ENCODE measurements at regions not wholly inside any gene's neighbourhood (a gene's known extent, or its start where the extent isn't known, plus 50 kb on each side); places are given as distances from the start of the nearest gene placed in this dataset.
"Not testable (repeated sequence)": the region's sequence is repeated elsewhere in the genome, so short reads cannot be mapped to it uniquely, and the experiment has no call there.

DNA sequence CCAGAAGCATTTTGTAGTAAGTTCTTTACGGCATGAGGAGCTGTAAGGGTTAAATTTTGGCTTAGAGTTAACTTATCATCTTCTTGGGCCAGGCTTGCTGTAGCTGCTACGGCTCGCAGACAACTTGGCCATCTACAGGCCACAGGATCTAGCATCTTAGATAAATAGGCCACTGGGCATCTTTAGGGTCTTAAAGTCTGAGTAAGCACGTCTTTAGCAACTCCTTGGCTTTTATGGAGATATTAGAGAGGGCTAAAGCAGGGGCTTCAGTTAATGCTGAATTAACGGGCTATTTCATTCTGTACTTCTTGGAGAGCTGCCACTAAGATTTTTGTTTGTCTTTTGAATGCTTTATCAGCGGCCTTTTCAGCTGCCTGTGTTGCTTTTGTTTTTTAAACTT, 129.0 kb downstream of the ART5 start:
- H3K18ac ChIP-seq (ENCODE audit: insufficient read length, low read depth, low read length); H2AFZ ChIP-seq (ENCODE audit: low read length); H3K27me3 ChIP-seq (ENCODE audit: insufficient read depth, low read length); H3K27me3 Mint-ChIP-seq (ENCODE audit: low read depth); H3K9me3 Mint-ChIP-seq; H3K9me3 ChIP-seq (ENCODE audit: control insufficient read depth, low read depth, low read length); H3K4me2 ChIP-seq (ENCODE audit: insufficient read depth, insufficient read length, low read length); H3T11ph ChIP-seq (ENCODE audit: low read length); H3K4me3 Mint-ChIP-seq; H3K23ac ChIP-seq (ENCODE audit: insufficient read length, low read depth, low read length); H4K5ac ChIP-seq (ENCODE audit: insufficient read length, low read depth, low read length); H3K4me1 ChIP-seq (ENCODE audit: insufficient read depth, low read length); H3K56ac ChIP-seq (ENCODE audit: insufficient read length, low read depth, low read length); H3K14ac ChIP-seq (ENCODE audit: insufficient read depth, low read length); H2AK5ac ChIP-seq (ENCODE audit: insufficient read length, low read length); H3K23me2 ChIP-seq (ENCODE audit: insufficient read length, low read depth, low read length, poor library complexity, severe bottlenecking); DNase-seq; H3K79me1 ChIP-seq (ENCODE audit: insufficient read depth, low read depth, low read length, poor library complexity, severe bottlenecking); H2BK15ac ChIP-seq (ENCODE audit: low read depth, low read length); H4K20me1 ChIP-seq (ENCODE audit: control insufficient read depth, insufficient read depth, insufficient read length); H3K27ac ChIP-seq (ENCODE audit: insufficient read length, low read depth, low read length); H3K79me2 ChIP-seq (ENCODE audit: insufficient read depth, low read length); H3K36me3 Mint-ChIP-seq (ENCODE audit: insufficient read depth in 1 of 3, low read depth in 3 of 3); H2BK12ac ChIP-seq (ENCODE audit: insufficient read length, low read depth, low read length); H2BK20ac ChIP-seq (ENCODE audit: low read depth, low read length, poor library complexity, severe bottlenecking); H4K91ac ChIP-seq (ENCODE audit: insufficient read length, low read depth, low read length); H2BK5ac ChIP-seq (ENCODE audit: insufficient read length, low read length); H3K9ac ChIP-seq (ENCODE audit: extremely low read depth, insufficient read length, low read length); H3K4ac ChIP-seq (ENCODE audit: low read depth, low read length); H4K8ac ChIP-seq (replicated peaks; ENCODE audit: insufficient read length, low read depth, low read length): not testable (repeated sequence)
- H3K27ac Mint-ChIP-seq: 0 out of 7 replicates have a peak overlapping the region, but pooled peaks of 1 of the 3 experiments have one; percentile 41
- H3K4me1 Mint-ChIP-seq: peaks cover 39 to 47% of the 10 kb centered on the region in 2 experiments
- no CpG with 5 or more reads among the region's 6 CpGs for WGBS (ENCODE audit: extremely low coverage, insufficient read length, low lambda C conversion rate)
- peak overlapping the region; percentile 61 for H2BK120ac ChIP-seq (ENCODE audit: low read depth, low read length, poor library complexity, severe bottlenecking)

DNA sequence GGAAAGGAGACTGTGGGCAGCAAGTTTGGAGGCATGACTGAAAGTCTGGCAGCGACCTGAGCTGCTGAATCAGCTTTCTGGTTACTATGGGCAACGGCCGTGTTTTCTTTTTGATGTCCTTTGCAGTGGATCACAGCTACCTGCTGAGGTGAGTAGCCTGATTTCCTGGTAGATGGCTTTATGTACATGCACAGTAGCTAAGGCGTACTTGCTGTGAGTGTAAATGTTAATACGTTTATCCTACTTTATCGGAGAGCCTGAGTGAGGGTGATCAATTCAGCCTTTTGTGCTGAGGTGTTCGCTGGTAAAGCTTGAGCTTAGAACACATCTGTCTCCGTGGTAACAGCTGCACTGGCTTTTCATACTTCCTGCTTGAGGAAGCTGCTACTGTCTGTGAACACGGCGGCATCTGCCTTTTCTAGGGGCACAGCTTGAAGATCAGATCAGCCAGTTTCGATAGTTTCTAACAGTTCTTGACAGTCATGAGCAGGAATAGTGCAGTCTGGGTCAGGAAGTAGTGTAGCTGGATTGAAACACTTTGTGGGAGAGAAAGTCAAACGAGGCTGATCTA, 129.6 kb downstream of the ART5 start:
- not testable (repeated sequence) for H3K36me3 Mint-ChIP-seq (ENCODE audit: insufficient read depth in 1 of 3, low read depth in 3 of 3); H3K14ac ChIP-seq (ENCODE audit: insufficient read depth, low read length); H2BK12ac ChIP-seq (ENCODE audit: insufficient read length, low read depth, low read length); H2BK15ac ChIP-seq (ENCODE audit: low read depth, low read length); H3K56ac ChIP-seq (ENCODE audit: insufficient read length, low read depth, low read length); H3K9me3 ChIP-seq (ENCODE audit: control insufficient read depth, low read depth, low read length); H3K27me3 Mint-ChIP-seq (ENCODE audit: low read depth); H2BK5ac ChIP-seq (ENCODE audit: insufficient read length, low read length); H3K23ac ChIP-seq (ENCODE audit: insufficient read length, low read depth, low read length); H2BK20ac ChIP-seq (ENCODE audit: low read depth, low read length, poor library complexity, severe bottlenecking); H3K27me3 ChIP-seq (ENCODE audit: insufficient read depth, low read length); H3K9me3 Mint-ChIP-seq; H3K9ac ChIP-seq (ENCODE audit: extremely low read depth, insufficient read length, low read length); H2AK5ac ChIP-seq (ENCODE audit: insufficient read length, low read length); H3K79me1 ChIP-seq (ENCODE audit: insufficient read depth, low read depth, low read length, poor library complexity, severe bottlenecking); H4K91ac ChIP-seq (ENCODE audit: insufficient read length, low read depth, low read length); H3T11ph ChIP-seq (ENCODE audit: low read length); H4K5ac ChIP-seq (ENCODE audit: insufficient read length, low read depth, low read length); H4K20me1 ChIP-seq (ENCODE audit: control insufficient read depth, insufficient read depth, insufficient read length); H3K27ac ChIP-seq (ENCODE audit: insufficient read length, low read depth, low read length); H3K4ac ChIP-seq (ENCODE audit: low read depth, low read length); H3K4me1 ChIP-seq (ENCODE audit: insufficient read depth, low read length); H2AFZ ChIP-seq (ENCODE audit: low read length); H2BK120ac ChIP-seq (ENCODE audit: low read depth, low read length, poor library complexity, severe bottlenecking); H4K8ac ChIP-seq (replicated peaks; ENCODE audit: insufficient read length, low read depth, low read length); H3K23me2 ChIP-seq (ENCODE audit: insufficient read length, low read depth, low read length, poor library complexity, severe bottlenecking); H3K4me3 Mint-ChIP-seq; H3K4me2 ChIP-seq (ENCODE audit: insufficient read depth, insufficient read length, low read length); H3K79me2 ChIP-seq (ENCODE audit: insufficient read depth, low read length)
- H3K18ac ChIP-seq (ENCODE audit: insufficient read length, low read depth, low read length): peak overlapping the region; percentile 13
- DNase-seq: peak; percentile 29
- Mint-ChIP-seq H3K27ac (peak overlapping the region in 1 of 3 experiments; percentile 41; a peak in 1 of 7 replicates), H3K4me1 (peaks cover 39 to 47% of the 10 kb centered on the region in 2 experiments)
- no CpG with 5 or more reads among the region's 12 CpGs for WGBS (ENCODE audit: extremely low coverage, insufficient read length, low lambda C conversion rate)

Data from H9 (cell line).